A673 (cell line): ENCODE measurements at regions not wholly inside any gene's neighbourhood (a gene's known extent, or its start where the extent isn't known, plus 50 kb on each side); places are given as distances from the start of the nearest gene placed in this dataset.

Experiments used
- BruUV-seq: library from RNA; stranded (reverse); fragments of 400-500 nt; replicated peaks from 2 replicates; lab custom pipeline; 2021; lab: Mats Ljungman, UMichigan
- CTCF ChIA-PET: fragments of 300-600 bp; sonication (Branson Sonifier 250); formaldehyde crosslinking; loops from one replicate; lab custom pipeline; 2022; ENCODE audit warnings: antibody characterized with exemption; lab: Charles Lee
- POLR2A ChIA-PET: fragments of 300-600 bp; sonication (Branson Sonifier 250); formaldehyde crosslinking; loops from one replicate; lab custom pipeline; 2022; ENCODE audit warnings: antibody characterized with exemption; ENCODE audit not compliant: low non-redundant PET; lab: Charles Lee
- DNase-seq: peaks from one replicate; pipeline ENCODE4 v3.0.0-alpha.2; 2015; ENCODE audit warnings: low spot score
- H3K27ac ChIP-seq: fragments of 200-600 bp; sonication (generic); 2 replicates; pipeline ENCODE4 v1.5.1; 2016; ENCODE audit warnings: mixed run types, low read depth, mild to moderate bottlenecking, mixed read lengths, antibody characterized with exemption, low read length; ENCODE audit not compliant: poor library complexity, severe bottlenecking
- H3K27me3 ChIP-seq: fragments of 200-600 bp; sonication (generic); replicated peaks from 2 replicates; pipeline ENCODE4 v1.6.1; 2017; ENCODE audit warnings: mixed run types, low read depth, mild to moderate bottlenecking, mixed read lengths, antibody characterized with exemption, low read length; ENCODE audit not compliant: insufficient read depth, poor library complexity
- H3K36me3 ChIP-seq: fragments of 200-600 bp; sonication (generic); 2 replicates; pipeline ENCODE4 v1.6.1; 2016; ENCODE audit warnings: mixed run types, mild to moderate bottlenecking, mixed read lengths, antibody characterized with exemption, low read length; ENCODE audit not compliant: insufficient read depth, poor library complexity, severe bottlenecking
- H3K4me1 ChIP-seq: fragments of 200-600 bp; sonication (generic); 2 replicates; pipeline ENCODE4 v1.6.1; 2017; ENCODE audit warnings: mixed run types, mild to moderate bottlenecking, mixed read lengths, antibody characterized with exemption, low read length; ENCODE audit not compliant: insufficient read depth, poor library complexity, severe bottlenecking
- H3K4me3 ChIP-seq: fragments of 200-600 bp; sonication (generic); 2 replicates; pipeline ENCODE4 v1.5.1; 2016; ENCODE audit warnings: low read depth, mixed run types, mild to moderate bottlenecking, mixed read lengths, low read length; ENCODE audit not compliant: poor library complexity, severe bottlenecking
- H3K9me3 ChIP-seq: fragments of 200-600 bp; sonication (generic); 2 replicates; pipeline ENCODE4 v1.6.1; 2016; ENCODE audit warnings: mixed run types, low read depth, mild to moderate bottlenecking, mixed read lengths, antibody characterized with exemption, low read length; ENCODE audit not compliant: poor library complexity, severe bottlenecking
- CTCF ChIP-seq: fragments of 300-800, 200-600 bp; sonication (generic); conservative IDR thresholded peaks from 2 replicates; pipeline ENCODE4 v1.5.1; 2017; ENCODE audit warnings: low read depth, mild to moderate bottlenecking, antibody characterized with exemption, low read length, moderate library complexity, mixed read lengths
- EZH2 ChIP-seq: fragments of 200-600 bp; sonication (generic); IDR thresholded peaks from 2 replicates; pipeline ENCODE4 v1.6.1; 2017; ENCODE audit warnings: borderline replicate concordance, low read depth, mild to moderate bottlenecking, mixed read lengths, antibody characterized with exemption, low read length; ENCODE audit not compliant: poor library complexity, severe bottlenecking
- intact Hi-C: fragments of 100-400 bp; cut with micrococcal nuclease; formaldehyde crosslinking; loops from one replicate; pipeline ENCODE4 v1.10.0; 2022; ENCODE audit not compliant: unreplicated experiment

- Histone ChIP-seq H3K4me3 (no peak overlapping the region), H3K27me3 (peaks cover 8% of the 10 kb centered on the region), H3K36me3 (no peaks in the 10 kb centered on the region), H3K27ac (no peak overlapping the region), H3K9me3 (no peaks in the 10 kb centered on the region), H3K4me1 (no peaks in the 10 kb centered on the region)
- intact Hi-C loops = no loop called here
- ChIA-PET CTCF (no interaction called here), POLR2A (interaction anchor here (0.7 kb wide), 1 partner anchor 131 kb away, joined by 3 read pairs; no protein-coding TSS in a partner anchor)
- TF ChIP-seq EZH2 = no peak
- TF ChIP-seq CTCF = no peak
- DNase-seq = no peak
- no TSS peak for BruUV-seq
These were observed 185.6 kb downstream of the FOXG1 start for GRCh38 chr14:28952161-28952560.

GRCh38 chr14:28952666-28953065, 186.1 kb downstream of the FOXG1 start:
- no peak overlapping the region for H3K4me3 ChIP-seq
- CTCF ChIA-PET = no interaction called here
- intact Hi-C loops = no loop called here

GRCh38 chr14:28953973-28954372, 187.4 kb downstream of the FOXG1 start:
- CTCF ChIA-PET = no interaction called here
- intact Hi-C loops = no loop called here

More at GRCh38 chr14:28952666-28953065, 186.1 kb downstream of the FOXG1 start:
- DNase-seq = no peak
- Histone ChIP-seq H3K27me3 (peaks cover 3% of the 10 kb centered on the region), H3K36me3 (no peaks in the 10 kb centered on the region), H3K27ac (no peak overlapping the region), H3K9me3 (no peaks in the 10 kb centered on the region), H3K4me1 (no peaks in the 10 kb centered on the region)
- BruUV-seq = no TSS peak
- no peak for TF ChIP-seq CTCF
- TF ChIP-seq EZH2 = no peak
- POLR2A ChIA-PET = interaction anchor here (0.7 kb wide), 1 partner anchor 130 kb away, joined by 3 read pairs; no protein-coding TSS in a partner anchor

More at GRCh38 chr14:28953973-28954372, 187.4 kb downstream of the FOXG1 start:
- Histone ChIP-seq H3K27ac (no peak overlapping the region), H3K36me3 (no peaks in the 10 kb centered on the region), H3K27me3 (peaks cover 3% of the 10 kb centered on the region), H3K4me3 (no peak overlapping the region), H3K9me3 (no peaks in the 10 kb centered on the region), H3K4me1 (no peaks in the 10 kb centered on the region)
- POLR2A ChIA-PET = no interaction called here
- TF ChIP-seq CTCF (no peak), EZH2 (no peak)
- BruUV-seq = no TSS peak
- DNase-seq = no peak
